ENCODE measurements at regions not wholly inside any gene's neighbourhood (a gene's known extent, or its start where the extent isn't known, plus 50 kb on each side); places are given as distances from the start of the nearest gene placed in this dataset.

DNA sequence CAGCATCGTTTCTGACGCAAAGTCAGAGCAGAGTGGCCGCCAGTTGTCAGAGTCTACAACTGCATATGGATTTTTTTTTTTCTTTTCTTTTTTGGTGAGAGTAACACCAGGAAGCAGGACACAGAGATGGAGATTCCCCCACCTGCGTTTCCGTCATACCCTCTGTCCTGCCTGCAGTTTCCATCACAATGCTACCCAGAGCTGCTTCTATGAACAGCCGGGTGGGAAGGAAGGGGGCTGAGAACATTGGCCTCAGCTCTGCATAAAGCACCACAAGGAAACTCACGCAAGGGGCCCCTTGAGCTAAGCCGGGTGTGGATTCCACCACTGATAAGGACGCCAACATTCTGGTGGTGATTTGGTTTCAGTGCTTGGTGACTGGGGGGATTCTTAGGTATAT, 183.5 kb upstream of the AFDN start:
- no peak for DNase-seq (ENCODE audit: low read depth, low spot score)
- H3K4me3 ChIP-seq (ENCODE audit: low read length): no peak overlapping the region

DNA sequence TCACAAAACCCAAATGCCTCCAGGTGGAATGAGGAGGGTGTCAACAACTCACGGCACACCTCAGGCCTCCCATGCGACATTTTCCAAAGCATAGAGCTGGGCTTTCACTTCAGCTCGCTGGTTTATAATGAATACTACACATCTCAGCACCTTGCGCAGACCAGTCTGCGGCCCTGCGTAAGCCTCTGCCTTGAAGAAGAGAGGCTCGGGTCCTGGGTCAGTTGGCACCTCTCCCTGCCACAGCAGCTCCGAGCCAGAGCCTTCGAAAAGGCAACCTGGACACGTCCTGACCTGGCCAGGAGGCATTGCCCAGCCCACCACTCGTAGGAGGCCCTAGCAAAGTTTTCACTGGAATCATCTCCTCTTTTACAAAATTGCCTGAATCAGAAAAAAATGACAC, 183.0 kb upstream of the AFDN start:
- DNase-seq (ENCODE audit: low read depth, low spot score): no peak
- H3K4me3 ChIP-seq (ENCODE audit: low read length): no peak overlapping the region

DNA sequence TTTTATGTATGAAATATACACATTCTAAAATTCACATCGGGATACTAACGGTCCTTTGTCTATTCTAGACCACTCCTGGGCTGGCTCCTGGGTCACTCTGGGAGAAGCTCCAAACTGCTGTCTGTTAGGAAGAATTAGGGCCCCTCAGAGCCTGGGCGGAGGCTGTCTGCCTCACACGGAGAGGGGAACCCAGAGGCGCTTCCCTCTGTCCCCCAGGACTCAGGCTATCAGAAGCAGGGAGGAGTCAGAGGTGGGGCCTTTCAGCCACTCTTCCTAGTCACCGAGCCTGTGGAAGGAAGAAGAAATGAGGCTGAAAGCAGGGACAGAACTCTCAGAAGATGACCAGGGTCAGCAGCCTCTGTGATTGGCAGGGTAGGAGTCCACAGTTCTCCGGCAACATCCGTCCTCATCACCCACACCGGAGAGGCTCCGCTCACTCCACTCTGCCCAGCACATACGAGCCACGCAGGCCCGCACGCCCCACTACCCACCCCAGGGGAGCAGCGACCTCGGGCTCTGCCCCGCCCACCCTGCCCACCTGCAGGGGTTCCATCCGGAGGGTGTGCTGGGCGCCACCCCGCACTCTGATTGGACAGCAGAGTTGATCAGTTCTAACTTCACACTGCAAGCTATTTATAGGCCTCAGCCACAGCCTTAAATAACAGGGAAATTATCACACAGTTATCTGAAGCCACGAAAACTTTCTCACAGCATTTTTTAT, 182.1 kb upstream of the AFDN start:
- no peak overlapping the region for H3K4me3 ChIP-seq (ENCODE audit: low read length)
- no peak for DNase-seq (ENCODE audit: low read depth, low spot score)

DNA sequence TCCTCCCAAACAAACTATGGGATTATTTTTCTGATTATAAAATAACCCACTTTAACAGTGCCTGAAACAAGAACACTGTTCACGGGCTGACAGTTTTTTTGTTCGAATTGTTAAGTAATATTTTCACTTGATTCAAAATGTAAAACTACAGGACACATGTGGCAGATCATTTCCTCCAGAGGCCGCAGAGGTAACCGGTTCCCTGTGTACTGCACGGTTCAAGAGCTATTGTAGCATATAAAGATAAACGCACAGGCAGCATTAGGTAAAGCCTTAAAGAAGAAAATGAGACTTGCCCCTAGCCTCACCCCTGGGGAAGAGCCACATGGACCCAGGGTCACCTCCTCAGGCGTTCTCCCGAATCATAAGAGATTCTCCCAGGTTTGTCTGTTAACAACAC, 181.3 kb upstream of the AFDN start:
- H3K4me3 ChIP-seq (ENCODE audit: low read length): no peak overlapping the region
- no peak for DNase-seq (ENCODE audit: low read depth, low spot score)

DNA sequence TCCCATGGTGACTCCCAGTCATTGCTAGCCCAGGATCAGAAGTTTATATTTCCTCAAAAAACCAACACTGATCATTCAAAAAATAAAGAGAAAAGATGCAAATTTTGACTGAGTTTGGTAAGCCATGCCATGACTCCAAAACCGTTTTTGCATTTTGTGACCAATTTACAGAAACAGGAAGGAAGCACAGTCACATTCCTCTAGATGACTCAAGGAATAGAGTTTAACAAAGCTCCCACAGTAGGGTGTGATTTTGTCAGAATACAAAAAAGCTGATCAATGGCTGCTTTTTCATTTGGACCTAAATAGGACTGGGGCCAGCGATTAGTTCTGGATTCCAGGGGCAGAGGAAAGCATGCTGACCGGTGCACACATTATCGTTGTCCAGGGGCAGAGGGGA, 179.4 kb upstream of the AFDN start:
- no peak overlapping the region for H3K4me3 ChIP-seq (ENCODE audit: low read length)
- DNase-seq (ENCODE audit: low read depth, low spot score): no peak

DNA sequence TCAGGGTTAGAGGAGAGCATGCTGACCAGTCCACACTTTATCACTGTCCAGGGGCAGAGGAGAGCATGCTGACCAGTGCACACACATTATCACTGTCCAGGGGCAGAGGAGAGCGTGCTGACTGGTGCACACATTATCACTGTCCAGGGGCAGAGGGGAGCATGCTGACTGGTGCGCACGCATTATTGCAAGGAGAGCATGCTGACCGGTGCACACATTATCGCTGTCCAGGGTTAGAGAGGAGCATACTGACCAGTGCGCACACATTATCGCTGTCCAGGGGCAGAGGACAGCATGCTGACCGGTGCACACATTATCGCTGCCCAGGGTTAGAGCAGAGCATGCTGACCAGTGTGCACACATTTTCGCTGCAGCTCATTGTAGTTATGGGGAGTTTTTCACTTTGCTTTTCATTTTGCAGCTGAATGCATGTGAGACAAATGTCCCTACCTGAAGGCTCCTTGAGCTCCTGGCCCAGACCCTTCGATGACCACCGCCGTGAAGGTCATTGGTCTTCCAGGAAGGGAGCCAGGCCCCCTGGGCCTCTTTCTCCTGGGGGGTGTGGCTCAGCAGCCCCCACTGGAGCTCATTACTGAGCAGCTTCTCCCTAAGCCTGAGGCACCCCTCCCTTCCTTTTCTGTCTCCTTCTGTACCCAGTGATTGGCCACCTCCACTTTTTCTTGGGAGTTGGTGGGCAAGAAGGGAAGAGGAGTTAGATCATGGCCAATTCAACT, 178.8 kb upstream of the AFDN start:
- H3K4me3 ChIP-seq (ENCODE audit: low read length): no peak overlapping the region
- DNase-seq (ENCODE audit: low read depth, low spot score): no peak

DNA sequence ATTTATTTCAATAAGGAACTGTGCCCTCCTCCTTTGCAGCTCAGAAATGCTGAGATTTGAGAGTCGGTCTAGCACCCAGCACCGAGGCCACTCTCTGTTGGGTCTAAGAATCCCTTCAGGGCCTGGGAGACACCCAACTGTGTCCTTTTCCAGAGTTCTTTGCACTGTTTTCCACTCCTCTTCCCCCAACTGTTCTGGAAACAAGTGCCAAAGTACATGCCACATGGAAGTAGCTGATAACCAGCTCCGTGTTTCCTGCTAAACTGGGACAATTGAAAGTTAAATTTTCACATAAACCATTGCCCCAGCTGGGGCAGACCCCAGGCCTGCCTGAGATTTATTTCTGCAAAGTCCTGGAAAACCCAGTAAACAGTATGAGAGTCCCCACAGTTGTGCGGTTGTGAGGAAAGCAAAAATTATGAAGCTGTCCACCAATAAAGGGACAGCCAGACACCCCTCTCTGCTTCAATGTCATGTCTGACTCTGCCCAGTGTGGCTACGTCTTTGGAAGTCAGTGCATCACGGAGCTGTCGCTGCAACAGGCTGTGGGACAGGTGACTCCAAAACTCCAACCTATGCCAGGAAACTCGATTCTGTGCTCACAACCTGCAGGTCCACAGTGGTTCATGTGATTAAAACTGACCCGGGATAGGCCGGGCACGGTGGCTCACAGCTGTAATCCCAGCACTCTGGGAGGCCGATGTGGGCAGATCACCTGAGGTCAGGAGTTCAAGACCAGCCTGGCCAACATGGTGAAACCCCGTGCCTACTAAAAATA, 178.0 kb upstream of the AFDN start:
- DNase-seq (ENCODE audit: low read depth, low spot score): no peak
- H3K4me3 ChIP-seq (ENCODE audit: low read length): no peak overlapping the region

DNA sequence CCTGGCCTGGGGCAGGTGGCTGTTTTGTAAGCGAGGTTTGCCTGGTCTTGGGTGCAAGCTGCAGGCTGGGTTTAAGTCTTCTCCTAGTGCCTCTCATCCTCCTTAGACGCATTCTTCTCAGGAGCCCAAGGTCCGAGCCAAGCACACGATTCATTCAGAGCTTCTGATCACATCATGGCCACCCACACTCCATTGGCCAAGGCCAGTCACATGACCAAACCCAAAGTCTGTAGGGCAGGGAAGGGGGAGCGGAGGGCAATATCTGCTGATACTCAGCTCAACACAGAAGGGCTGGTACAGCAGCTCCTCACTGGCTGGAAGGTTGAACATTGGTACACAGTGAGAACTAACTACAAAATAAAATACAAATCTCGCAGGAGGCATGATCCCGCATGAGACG, 177.2 kb upstream of the AFDN start:
- DNase-seq (ENCODE audit: low read depth, low spot score): no peak
- no peak overlapping the region for H3K4me3 ChIP-seq (ENCODE audit: low read length)

DNA sequence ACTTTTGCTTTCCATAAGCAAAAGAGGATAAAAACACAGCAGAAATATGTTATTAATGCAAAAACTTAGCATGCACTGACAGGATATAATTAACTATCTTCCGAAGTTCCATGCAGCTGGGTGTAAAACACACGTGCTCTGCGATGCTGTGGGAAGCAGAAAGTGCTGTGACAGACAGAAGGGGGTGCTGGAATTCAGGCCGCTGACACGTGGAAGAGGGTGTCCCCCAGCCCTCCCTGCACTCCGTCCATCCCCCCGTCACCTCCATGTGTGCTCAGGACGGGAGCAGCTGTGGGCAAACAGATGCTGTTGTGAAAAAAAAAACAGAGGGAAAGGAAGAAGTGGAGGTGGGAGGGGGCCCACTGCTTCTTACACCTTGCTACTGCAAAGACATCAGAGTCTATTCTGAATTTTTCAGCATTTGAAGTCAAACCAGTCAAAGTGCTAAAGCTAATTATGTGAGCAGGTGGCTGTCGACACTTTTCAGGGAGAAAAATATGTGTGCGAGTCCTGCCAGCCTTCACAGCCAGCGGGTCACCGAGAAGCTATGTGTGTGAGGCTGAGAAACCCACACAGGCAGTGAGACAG, 175.9 kb upstream of the AFDN start:
- DNase-seq (ENCODE audit: low read depth, low spot score): no peak
- no peak overlapping the region for H3K4me3 ChIP-seq (ENCODE audit: low read length)

DNA sequence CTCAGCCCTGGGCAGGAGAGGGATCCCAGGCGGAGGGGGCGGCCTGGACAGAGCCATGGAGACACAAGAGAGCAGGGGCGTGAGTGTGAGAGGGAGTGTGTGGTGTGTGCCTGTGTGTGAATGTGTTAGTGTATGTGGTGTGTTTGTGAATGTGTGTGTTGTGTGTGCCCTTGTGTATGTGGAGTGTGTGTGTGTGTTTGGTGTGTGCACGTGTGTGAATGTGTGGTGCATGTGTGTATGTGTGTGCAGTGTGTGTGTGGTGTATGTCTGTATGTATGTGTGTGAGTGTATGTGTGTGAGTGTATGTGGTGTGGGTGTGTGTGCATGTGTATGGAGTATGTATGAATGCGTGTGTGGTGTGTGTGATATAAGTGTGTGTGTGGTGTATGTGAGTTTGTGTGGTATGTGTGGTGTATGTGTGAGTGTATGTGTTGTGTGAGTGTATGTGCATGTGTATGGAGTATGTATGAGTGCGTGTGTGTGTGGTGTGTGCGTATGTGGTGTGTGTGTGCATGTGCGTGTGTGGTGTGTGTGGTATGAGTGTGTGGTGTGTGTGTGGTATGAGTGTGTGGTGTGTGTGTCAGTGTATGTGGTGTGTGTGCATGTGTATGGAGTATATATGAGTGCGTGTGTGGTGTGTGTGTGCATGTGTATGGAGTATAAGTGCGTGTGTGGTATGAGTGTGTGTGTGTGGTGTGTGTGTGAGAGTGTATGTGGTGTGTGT, 175.2 kb upstream of the AFDN start:
- DNase-seq (ENCODE audit: low read depth, low spot score): no peak
- no peak overlapping the region for H3K4me3 ChIP-seq (ENCODE audit: low read length)

DNA sequence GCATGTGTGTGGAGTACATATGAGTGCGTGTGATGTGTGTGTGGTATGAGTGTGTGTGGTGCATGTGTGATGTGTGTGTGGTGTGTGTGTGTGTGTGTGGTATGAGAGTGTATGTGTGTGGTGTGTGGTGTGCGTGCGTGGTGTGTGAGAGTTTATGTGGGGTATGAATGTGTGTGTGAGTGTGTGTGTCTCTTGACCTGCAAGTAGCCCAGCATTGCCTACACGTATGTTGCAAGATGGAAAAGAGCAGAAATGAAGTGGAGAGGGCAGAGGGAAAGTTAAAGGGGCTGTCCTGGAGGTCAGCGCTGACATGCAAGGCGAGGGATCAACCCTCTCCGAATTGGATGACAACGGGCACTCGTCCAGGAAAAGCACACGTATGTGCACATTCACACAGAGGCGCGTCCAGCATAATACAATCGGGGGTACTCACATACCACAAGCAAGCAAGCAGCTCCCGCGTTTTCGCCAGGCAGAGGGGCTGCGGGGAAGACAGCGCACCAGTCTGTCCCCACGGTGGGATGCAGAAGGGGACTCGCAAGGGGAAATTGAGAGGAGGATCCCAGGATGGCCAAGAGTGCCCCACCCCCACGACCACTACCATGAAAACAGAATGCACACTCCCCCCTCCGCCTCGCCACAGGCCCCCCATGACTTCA, 174.5 kb upstream of the AFDN start:
- H3K4me3 ChIP-seq (ENCODE audit: low read length): no peak overlapping the region
- DNase-seq (ENCODE audit: low read depth, low spot score): no peak

DNA sequence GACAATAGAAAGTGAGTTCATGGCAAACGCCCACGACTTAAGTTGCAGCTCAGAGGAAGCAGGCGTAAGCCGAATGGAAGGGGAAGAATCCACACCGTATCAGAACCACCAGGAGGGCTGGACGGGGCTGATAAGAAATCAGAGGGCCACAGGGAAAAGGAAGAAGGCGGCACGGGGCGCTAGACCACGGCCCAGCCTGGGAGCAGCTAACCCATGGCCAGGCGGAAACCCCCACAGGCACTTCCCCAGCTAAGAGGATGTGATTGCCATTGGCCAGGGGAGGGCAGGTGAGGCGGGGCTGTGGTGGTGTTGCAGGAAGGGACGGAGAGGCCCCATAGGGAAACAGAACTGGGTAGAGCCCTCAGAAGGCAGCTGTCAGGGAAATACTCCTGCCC, 174.0 kb upstream of the AFDN start:
- no peak overlapping the region for H3K4me3 ChIP-seq (ENCODE audit: low read length)
- DNase-seq (ENCODE audit: low read depth, low spot score): no peak

DNA sequence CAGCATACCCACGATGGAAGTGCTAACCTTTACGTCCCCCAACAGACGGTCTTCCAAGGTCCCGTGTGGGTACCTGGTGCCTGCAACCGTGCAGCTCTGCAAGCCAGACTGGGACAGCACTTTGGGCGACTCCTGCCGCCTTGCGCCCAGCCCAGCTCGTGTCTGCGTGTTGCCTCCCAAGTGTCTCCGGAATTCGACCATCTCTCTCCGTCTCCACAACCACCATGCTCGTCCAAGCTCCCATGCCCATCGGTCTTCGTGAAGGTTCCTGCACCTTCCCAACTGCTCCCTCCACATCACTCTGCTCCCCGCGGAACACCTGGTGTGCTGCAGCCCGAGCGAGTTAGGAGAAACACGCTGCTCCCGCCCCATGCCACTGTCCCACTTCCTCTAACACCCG, 173.2 kb upstream of the AFDN start:
- DNase-seq (ENCODE audit: low read depth, low spot score): no peak
- no peak overlapping the region for H3K4me3 ChIP-seq (ENCODE audit: low read length)

DNA sequence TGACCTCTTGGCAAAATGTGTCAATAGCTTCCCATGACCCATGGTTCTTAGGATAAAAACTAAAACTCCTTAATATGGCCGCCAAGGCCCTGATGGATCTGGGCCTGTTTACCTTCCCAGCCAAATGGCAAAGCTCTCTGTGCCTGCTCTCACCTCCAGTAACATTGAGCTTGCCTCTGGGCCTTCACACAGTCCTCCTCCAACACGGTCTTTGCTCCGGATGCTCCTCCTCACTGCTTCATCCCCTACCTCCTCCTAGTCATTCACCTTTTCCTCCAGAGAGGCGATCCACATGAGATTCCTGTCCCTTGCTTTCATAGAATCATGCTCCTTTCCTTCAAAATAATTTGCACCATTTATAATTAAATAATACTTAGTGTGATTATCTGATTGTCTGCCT, 172.3 kb upstream of the AFDN start:
- H3K4me3 ChIP-seq (ENCODE audit: low read length): no peak overlapping the region
- DNase-seq (ENCODE audit: low read depth, low spot score): no peak

DNA sequence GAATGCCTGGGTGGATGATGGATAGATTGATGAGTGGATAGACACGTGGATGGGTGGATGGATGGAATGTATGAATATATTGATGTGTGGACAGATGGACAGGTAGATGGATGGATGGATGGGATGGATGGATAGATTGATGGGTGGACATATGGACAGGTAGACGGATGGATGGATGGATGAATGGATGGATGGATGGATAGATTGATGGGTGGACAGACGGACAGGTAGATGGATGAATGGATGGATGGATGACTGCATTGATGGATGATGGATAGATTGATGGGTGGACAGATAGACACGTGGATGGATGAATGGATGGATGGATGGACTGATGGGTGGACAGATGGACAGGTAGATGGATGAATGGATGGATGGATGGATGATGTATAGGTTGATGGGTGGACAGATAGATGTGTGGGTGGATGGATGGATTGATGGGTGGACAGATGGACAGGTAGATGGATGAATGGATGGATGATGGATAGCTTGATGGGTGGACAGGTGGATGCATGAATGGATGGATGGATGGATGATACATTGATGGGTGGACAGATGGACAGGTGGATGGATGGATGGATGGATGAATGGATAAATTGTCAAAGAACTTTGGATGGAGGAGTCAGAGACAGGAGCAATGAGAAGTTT, 171.4 kb upstream of the AFDN start:
- H3K4me3 ChIP-seq (ENCODE audit: low read length): no peak overlapping the region
- no peak for DNase-seq (ENCODE audit: low read depth, low spot score)

DNA sequence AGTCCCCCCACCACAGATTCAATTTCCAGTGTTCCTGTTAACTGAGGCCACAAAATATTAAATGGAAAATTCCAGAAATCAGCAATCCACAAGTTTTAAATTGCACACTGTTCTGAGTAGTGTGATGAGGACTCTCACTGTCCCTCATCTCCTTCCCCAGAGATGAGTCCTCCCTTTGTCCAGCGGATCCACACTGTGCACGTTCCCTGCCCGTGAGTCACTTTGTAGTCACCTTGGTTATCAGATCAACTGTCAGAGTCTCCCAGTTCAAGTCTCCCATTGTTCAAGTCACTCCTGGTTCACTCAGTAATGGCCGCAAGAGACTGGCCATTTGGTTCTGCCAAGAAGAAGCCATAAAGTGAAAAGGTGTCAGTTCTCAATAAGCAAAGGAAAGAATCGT, 168.6 kb upstream of the AFDN start:
- no peak for DNase-seq (ENCODE audit: low read depth, low spot score)
- no peak overlapping the region for H3K4me3 ChIP-seq (ENCODE audit: low read length)

DNA sequence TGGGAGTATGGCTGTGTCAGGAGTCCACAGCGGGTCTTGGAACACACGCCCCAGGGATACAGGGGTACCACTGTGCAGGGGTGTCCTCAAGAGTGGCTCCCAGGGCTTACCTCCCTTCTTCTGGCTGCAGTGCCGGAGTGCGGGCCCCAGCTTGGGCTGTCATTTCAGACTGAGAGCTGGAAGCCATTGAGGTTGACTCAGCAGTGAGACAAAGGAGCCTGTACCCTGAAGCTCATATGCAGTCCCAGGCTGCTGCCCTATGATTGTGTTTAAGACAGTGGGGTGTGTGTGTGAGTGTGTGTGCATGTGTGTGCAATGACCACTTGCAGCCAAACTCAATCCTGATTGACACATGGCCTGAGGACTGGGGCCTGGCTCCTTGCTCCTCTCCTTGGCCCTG, 167.7 kb upstream of the AFDN start:
- DNase-seq (ENCODE audit: low read depth, low spot score): no peak
- H3K4me3 ChIP-seq (ENCODE audit: low read length): no peak overlapping the region

DNA sequence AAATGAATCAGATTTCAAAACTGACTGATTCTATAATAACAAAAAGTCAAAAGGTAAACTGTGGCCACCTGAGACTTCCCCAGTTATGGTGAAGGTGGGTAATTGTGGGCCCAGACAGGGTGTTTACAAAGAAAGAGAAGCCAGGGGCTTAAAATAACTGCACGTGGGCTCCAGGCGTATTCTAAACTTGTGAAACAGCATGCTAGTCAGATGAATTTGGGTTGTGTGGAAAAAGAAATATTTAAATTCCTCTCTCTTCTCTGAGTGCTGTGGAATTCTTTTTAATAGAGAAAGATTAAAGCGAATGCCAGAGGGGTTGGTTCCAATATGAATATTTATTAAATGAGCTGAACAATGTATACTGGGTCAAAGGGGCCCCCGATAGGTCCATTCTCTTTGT, 166.3 kb upstream of the AFDN start:
- H3K4me3 ChIP-seq (ENCODE audit: low read length): no peak overlapping the region
- no peak for DNase-seq (ENCODE audit: low read depth, low spot score)

All from Jurkat, Clone E6-1 (cell line).